Esophagus squamous epithelium (tissue), 4 donors: ENCODE measurements at regions not wholly inside any gene's neighbourhood (a gene's known extent, or its start where the extent isn't known, plus 50 kb on each side); places are given as distances from the start of the nearest gene placed in this dataset.

Experiments used
- POLR2A ChIP-seq, 4 donors: fragments of 450-650 bp; IDR thresholded peaks; one replicate each; pipeline ENCODE4 v1.6.1; 2017; ENCODE audit warnings: antibody characterized with exemption in 4 of 4, mild to moderate bottlenecking in 4 of 4, moderate library complexity in 3 of 4
- TF ChIP-seq, protein P1 (sequence below), 6 experiments: fragments of 450-650 bp in 4 of 6; fragments of 200-600 bp in 2 of 6; sonication (generic) in 2 of 6; IDR thresholded peaks; one replicate each; pipeline ENCODE4 v1.5.1; 2016 to 2019; ENCODE audit warnings: antibody characterized with exemption in 6 of 6, mild to moderate bottlenecking in 4 of 6, moderate library complexity in 4 of 6

DNA sequence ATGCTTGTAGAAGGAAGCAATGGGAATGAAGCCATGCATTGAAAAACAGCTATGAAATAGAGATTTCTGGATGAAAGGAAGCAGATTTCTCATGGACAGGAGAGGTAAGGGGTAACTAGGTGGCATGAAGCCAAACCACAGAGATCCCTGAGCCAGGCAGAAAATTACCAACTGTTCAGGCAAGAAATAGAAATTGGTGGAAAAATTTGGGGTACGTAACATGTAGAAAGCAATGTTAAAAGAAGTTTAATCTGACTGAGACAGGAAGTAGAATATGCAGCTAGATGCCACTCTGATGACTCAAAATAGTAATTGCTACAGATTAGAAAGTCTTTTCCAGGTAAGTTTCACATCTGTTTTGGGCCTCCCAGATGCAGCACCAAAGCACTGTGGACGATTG is 928.5 kb upstream of the CELF4 start:
- no peak for TF ChIP-seq POLR2A (IDR thresholded peaks at IDR 0.05)
- TF ChIP-seq, protein P1, sequence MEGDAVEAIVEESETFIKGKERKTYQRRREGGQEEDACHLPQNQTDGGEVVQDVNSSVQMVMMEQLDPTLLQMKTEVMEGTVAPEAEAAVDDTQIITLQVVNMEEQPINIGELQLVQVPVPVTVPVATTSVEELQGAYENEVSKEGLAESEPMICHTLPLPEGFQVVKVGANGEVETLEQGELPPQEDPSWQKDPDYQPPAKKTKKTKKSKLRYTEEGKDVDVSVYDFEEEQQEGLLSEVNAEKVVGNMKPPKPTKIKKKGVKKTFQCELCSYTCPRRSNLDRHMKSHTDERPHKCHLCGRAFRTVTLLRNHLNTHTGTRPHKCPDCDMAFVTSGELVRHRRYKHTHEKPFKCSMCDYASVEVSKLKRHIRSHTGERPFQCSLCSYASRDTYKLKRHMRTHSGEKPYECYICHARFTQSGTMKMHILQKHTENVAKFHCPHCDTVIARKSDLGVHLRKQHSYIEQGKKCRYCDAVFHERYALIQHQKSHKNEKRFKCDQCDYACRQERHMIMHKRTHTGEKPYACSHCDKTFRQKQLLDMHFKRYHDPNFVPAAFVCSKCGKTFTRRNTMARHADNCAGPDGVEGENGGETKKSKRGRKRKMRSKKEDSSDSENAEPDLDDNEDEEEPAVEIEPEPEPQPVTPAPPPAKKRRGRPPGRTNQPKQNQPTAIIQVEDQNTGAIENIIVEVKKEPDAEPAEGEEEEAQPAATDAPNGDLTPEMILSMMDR (IDR thresholded peaks at IDR 0.05): no peak
